WERI-Rb-1 (cell line): ENCODE measurements at regions not wholly inside any gene's neighbourhood (a gene's known extent, or its start where the extent isn't known, plus 50 kb on each side); places are given as distances from the start of the nearest gene placed in this dataset.

ENCODE experiments used
- DNase-seq: peaks from one replicate; pipeline ENCODE4 v3.0.0-alpha.2; 2020
- H3K27ac ChIP-seq: fragments of 250-450 bp; sonication (Bioruptor Pico); 2 replicates; pipeline ENCODE4 v1.5.1; 2020; ENCODE audit warnings: mild to moderate bottlenecking, moderate library complexity
- H3K27me3 ChIP-seq: fragments of 250-450 bp; sonication (Bioruptor Pico); 2 replicates; pipeline ENCODE4 v1.5.1; 2021; ENCODE audit warnings: mild to moderate bottlenecking, low read depth, moderate library complexity; ENCODE audit not compliant: insufficient read depth, severe bottlenecking
- H3K36me3 ChIP-seq: fragments of 250-450 bp; sonication (Bioruptor Pico); 2 replicates; pipeline ENCODE4 v1.5.1; 2020; ENCODE audit warnings: mild to moderate bottlenecking, moderate library complexity
- H3K4me3 ChIP-seq: 2 replicates; pipeline ENCODE4 v1.5.1; 2011; ENCODE audit warnings: low read depth, mild to moderate bottlenecking, control low read depth, low read length
- H3K9me3 ChIP-seq: fragments of 250-450 bp; sonication (Bioruptor Pico); 2 replicates; pipeline ENCODE4 v1.5.1; 2021; ENCODE audit warnings: mild to moderate bottlenecking, moderate library complexity; ENCODE audit not compliant: severe bottlenecking
- TF ChIP-seq, protein P1 (sequence below): IDR thresholded peaks from 2 replicates; pipeline ENCODE4 v1.5.1; 2011; ENCODE audit warnings: low read depth, mild to moderate bottlenecking, control low read depth, inconsistent platforms, low read length

DNA sequence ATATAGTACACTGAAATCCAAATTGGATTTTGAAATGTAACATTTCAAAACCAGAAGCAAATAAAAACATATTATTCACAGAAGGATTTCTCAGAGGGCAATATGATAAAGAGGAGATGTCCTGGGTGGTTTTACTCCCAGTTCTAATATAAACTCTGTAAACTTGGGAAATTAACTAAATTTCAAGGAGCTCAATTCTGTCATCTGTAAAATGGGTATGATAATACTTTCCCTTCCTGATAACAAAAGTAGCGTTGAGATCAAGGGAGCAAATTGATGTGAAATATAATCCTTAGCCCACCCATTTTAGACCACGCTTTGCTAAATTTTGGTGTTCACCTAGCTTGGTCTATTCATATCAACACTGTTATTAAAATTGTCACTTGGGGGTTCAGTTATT is 192.5 kb upstream of the BTG1 start:
- TF ChIP-seq, protein P1, sequence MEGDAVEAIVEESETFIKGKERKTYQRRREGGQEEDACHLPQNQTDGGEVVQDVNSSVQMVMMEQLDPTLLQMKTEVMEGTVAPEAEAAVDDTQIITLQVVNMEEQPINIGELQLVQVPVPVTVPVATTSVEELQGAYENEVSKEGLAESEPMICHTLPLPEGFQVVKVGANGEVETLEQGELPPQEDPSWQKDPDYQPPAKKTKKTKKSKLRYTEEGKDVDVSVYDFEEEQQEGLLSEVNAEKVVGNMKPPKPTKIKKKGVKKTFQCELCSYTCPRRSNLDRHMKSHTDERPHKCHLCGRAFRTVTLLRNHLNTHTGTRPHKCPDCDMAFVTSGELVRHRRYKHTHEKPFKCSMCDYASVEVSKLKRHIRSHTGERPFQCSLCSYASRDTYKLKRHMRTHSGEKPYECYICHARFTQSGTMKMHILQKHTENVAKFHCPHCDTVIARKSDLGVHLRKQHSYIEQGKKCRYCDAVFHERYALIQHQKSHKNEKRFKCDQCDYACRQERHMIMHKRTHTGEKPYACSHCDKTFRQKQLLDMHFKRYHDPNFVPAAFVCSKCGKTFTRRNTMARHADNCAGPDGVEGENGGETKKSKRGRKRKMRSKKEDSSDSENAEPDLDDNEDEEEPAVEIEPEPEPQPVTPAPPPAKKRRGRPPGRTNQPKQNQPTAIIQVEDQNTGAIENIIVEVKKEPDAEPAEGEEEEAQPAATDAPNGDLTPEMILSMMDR, result no peak
- Histone ChIP-seq H3K27ac (no peak overlapping the region), H3K36me3 (no peaks in the 10 kb centered on the region), H3K27me3 (no peaks in the 10 kb centered on the region), H3K9me3 (no peaks in the 10 kb centered on the region), H3K4me3 (no peak overlapping the region)
- no peak for DNase-seq

GRCh38 chr12:92337128-92337527 is 191.5 kb upstream of the BTG1 start:
- TF ChIP-seq, protein P1, result no peak
- DNase-seq, result no peak
- no peaks in the 10 kb centered on the region for H3K9me3 ChIP-seq
- no peaks in the 10 kb centered on the region for H3K27me3 ChIP-seq
- no peak overlapping the region for H3K27ac ChIP-seq
- H3K4me3 ChIP-seq, result no peak overlapping the region
- H3K36me3 ChIP-seq, result no peaks in the 10 kb centered on the region

GRCh38 chr12:92336641-92337040 is 191.0 kb upstream of the BTG1 start:
- DNase-seq, result no peak
- TF ChIP-seq, protein P1, result no peak
- Histone ChIP-seq H3K36me3 (no peaks in the 10 kb centered on the region), H3K27ac (no peak overlapping the region), H3K4me3 (no peak overlapping the region), H3K27me3 (no peaks in the 10 kb centered on the region), H3K9me3 (no peaks in the 10 kb centered on the region)

GRCh38 chr12:92335831-92336230 is 190.2 kb upstream of the BTG1 start:
- Histone ChIP-seq H3K27ac (no peak overlapping the region), H3K9me3 (no peaks in the 10 kb centered on the region), H3K4me3 (no peak overlapping the region), H3K36me3 (no peaks in the 10 kb centered on the region), H3K27me3 (no peaks in the 10 kb centered on the region)
- no peak for DNase-seq
- TF ChIP-seq, protein P1, result no peak

DNA sequence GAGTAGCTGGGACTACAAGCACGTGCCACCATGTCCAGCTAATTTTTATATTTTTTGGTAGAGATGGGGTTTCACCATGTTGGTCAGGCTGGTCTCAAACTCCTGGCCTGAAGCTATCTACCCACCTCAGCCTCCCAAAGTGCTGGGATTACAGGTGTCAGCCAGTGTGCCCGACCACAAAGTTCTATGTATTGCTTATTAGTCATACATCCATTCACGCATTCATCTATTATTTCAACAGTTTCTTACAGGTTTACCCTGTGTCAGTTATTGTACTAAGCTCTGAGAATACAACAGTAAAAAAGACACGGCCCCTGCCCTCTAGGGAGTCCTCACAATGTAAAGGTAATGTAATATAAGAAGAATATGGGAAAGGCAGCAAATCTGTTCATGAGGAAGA is 188.9 kb upstream of the BTG1 start:
- no peak overlapping the region for H3K4me3 ChIP-seq
- H3K27ac ChIP-seq, result no peak overlapping the region
- TF ChIP-seq, protein P1, result no peak
- H3K9me3 ChIP-seq, result no peaks in the 10 kb centered on the region
- no peaks in the 10 kb centered on the region for H3K27me3 ChIP-seq
- no peak for DNase-seq
- no peaks in the 10 kb centered on the region for H3K36me3 ChIP-seq

DNA sequence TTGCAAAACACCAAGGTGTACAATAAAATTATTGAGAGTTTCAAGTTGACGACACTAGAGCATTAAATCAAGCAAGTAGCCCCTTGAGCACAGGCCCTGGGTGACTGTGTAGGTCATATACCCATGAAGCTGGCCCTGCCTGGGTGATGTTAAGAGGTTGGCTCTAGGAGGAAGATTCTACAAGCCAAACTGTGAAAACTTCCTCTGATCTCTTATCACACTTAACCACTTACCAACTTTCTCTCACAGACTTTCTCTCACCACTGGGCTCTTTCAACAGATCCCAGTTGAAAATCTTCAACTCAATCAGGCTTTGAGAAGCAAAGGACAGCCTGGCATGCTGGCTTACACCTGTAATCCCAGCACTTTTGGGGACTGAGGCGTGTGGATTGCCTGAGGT is 186.9 kb upstream of the BTG1 start:
- no peaks in the 10 kb centered on the region for H3K9me3 ChIP-seq
- DNase-seq, result no peak
- no peak overlapping the region for H3K4me3 ChIP-seq
- no peaks in the 10 kb centered on the region for H3K27me3 ChIP-seq
- H3K27ac ChIP-seq, result no peak overlapping the region
- H3K36me3 ChIP-seq, result no peaks in the 10 kb centered on the region
- TF ChIP-seq, protein P1, result no peak
